Left lobe of liver (tissue), 2 donors: ENCODE measurements at regions not wholly inside any gene's neighbourhood (a gene's known extent, or its start where the extent isn't known, plus 50 kb on each side); places are given as distances from the start of the nearest gene placed in this dataset.
A peak's percentile ranks its signal among the peaks of the same experiment; 100 is the strongest.
"Not testable (repeated sequence)": the region's sequence is repeated elsewhere in the genome, so short reads cannot be mapped to it uniquely, and the experiment has no call there.

ENCODE experiments used
- ATAC-seq: fragments of 200-7000 bp; cut with Tn5 transposase; one replicate; pipeline ENCODE4 v1.9.1; 2020; ENCODE audit warnings: mild to moderate bottlenecking, moderate library complexity
- DNase-seq: peaks from one replicate; pipeline ENCODE4 v3.0.0-alpha.2; 2020; ENCODE audit warnings: low spot score
- donor health status: DM: no; HTN: no; CAD: no; lungs with moderate emphysema.
- donor health status: DM: no; HTN: yes; CAD: no.

DNA sequence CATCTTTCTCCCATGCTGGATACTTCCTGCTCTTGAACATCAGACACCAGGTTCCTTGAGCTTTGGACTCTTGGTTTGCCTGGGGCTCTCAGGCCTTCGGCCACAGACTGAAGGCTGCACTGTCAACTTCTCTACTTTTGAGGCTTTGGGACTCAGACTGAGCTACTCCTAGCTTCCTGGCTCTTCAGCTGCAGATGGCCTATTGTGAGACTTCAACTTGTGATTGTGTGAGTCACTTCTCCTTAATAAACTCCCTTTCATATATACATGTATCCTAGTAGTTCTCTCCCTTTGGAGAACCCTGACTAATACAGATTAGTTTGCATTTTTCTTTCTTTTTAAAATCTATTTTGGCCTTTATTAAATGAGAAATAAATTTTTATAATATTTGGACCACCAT lies 276.2 kb upstream of the SEMA3C start:
- ATAC-seq = no peak
- no peak for DNase-seq

DNA sequence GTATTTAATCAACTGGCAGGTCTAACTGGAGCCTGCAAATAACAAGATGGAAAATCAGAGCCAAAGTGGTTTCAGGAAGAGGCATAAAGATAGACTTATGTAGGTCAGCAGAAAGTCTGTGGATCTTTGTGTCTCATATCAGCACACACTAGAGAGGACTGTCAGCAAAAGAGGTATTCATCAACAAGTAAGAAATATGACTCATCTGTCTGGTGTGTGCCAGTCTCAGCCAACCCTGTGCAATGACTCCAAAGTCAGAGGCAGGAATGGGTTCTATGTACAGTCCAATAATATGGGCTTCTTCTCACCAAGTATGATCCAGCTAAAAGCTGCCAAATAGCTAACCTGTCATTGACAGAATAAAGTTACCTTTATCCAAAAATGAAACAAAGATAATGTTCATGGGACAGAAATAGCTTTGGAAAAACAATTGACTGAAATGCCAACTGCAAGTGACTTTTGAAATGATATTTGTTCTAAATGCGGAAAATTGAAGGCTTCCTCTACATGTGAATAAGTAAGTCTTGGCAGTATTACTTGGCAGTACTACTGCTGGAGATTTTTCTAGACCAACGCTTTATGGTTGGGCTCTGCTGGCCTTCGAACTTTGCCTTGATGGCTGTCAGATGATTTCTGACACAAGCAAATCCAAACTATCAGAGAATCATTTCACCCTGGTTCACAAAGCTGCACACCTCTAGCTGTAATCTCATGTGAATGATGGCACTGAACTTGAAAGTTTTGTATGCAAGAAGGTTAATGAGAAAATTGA lies 272.3 kb upstream of the SEMA3C start:
- DNase-seq = no peak

DNA sequence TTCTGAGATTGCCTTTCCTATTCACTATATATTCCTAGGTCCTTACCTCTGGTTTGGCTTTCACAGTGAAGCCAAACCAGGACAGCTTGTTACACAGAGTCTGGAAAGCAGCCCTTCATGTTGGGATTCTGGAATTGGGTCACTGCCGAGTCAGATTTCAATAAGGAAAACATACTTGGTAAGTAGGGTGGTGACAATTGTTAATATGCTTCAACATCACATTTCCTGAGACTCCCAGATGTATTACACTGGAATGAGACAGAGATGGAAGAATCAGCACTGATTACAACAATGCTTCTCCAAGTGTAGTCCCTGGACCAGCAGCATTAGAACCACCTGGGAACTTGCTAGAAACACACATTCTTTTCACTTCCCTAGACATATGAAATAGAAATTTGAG lies 268.9 kb upstream of the SEMA3C start:
- DNase-seq (no peak), ATAC-seq (no peak)

More for the DNA sequence above, 272.3 kb upstream of the SEMA3C start:
- no peak for ATAC-seq

DNA sequence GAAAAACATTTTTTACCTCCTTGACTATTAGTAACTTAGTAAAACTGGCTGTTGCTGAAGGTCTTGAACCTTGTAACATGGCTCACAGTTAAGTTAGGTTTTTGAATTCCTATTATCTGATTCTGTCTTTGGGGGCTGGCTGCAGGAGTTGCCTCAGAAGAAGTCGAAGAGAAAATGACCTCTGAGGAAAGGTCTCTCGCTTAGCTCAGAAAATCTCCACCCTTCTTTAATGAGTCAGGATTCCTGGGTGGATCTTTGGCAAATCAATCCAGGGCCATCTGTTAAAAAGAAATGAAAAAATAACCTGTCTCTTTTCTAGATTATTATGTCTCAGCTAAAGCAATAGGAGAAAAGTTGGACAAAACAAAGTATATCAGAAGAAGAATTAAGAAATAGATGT lies 267.8 kb upstream of the SEMA3C start:
- DNase-seq = no peak
- no peak for ATAC-seq

GRCh38 chr7:81185072-81185471 lies 266.2 kb upstream of the SEMA3C start:
- DNase-seq = no peak
- no peak for ATAC-seq

GRCh38 chr7:81183326-81183725 lies 264.5 kb upstream of the SEMA3C start:
- DNase-seq = no peak
- no peak for ATAC-seq

GRCh38 chr7:81182056-81182455 lies 263.2 kb upstream of the SEMA3C start:
- not testable (repeated sequence) for DNase-seq, ATAC-seq

- DNase-seq = no peak
- ATAC-seq = no peak
Observed at GRCh38 chr7:81181066-81181465, 262.2 kb upstream of the SEMA3C start.

GRCh38 chr7:81180573-81180972 lies 261.7 kb upstream of the SEMA3C start:
- DNase-seq = no peak
- ATAC-seq = no peak

- ATAC-seq (no peak), DNase-seq (no peak)
Observed at GRCh38 chr7:81175275-81175940, 256.6 kb upstream of the SEMA3C start.

DNA sequence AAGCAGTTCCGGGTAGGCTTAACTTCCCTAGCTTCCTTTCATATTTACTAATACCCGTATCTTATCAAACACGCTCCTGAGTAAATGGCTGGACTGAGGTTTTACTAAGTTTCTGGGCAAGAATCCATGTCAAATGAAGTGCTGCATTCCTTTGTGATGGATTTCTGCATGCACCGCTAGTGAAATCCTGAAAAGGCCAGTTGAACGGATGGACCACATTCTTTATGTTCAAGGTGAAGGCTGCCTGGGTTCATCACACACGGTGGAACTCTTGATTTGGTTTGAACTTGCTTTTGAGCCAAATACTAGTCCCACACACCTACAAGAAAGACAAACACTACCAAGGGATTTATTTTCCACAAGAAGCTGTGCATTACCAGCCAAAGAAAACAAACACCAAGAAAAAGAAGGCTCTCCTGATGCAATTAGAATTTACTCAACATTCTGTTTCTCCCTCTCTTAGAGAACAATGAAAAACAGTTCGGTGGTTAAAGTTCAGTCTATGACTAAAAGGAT lies 255.0 kb upstream of the SEMA3C start:
- no peak for ATAC-seq
- DNase-seq = no peak

GRCh38 chr7:81170291-81170690 lies 251.4 kb upstream of the SEMA3C start:
- no peak for ATAC-seq
- DNase-seq = no peak

GRCh38 chr7:81167934-81168333 lies 249.1 kb upstream of the SEMA3C start:
- ATAC-seq (no peak), DNase-seq (no peak)

DNA sequence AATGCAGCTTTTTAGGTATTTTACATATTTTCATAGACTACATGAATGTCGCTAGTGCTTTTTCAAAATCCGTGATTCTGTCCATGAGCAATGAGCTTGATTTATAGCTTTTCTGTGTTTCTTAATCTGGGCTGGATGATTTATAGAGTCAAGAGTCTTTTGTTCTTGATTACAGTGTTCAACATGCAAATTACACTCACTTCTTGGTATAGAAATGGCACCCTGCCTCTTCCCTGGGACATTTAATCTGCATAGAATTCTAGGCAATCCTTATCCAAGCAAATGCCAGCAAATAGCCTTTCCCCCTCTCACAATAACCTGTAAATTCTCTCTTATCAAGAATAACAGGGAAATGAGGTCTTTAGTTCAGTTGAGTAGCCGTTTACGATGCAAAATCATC lies 246.2 kb upstream of the SEMA3C start:
- ATAC-seq (no peak), DNase-seq (no peak)

DNA sequence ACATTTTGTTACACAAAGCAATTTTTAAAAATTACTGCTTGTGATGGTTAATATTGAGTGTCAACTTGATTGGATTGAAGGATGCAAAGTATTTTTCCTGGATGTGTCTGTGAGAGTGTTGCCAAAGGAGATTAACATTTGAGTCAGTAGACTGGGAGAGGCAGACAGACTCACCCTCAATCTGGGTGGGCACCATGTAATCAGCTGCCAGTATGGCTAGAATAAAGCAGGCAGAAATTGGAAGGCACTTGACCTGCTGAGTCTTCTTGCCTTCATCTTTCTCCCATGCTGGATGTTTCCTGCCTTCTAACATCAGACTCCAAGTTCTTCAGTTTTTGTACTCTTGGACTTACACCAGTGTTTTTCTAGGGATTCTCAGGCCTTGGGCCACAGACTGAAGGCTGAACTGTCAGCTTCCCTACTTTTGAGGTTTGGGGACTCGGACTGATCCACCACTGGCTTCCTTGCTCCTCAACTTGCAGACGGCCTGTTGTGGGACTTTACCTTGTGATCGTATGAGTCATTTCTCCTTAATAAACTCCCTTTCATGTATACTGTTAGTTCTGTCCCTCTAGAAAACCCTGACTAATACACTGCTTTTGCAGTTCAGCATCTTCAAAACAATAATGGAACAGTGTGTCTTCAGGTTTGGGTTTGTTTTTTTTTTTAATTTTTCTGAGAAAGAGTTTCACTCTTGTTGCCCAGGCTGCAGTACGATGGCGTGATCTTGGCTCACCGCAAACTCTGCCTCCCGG lies 244.1 kb upstream of the SEMA3C start:
- DNase-seq (no peak), ATAC-seq (no peak)

GRCh38 chr7:81162234-81162633 lies 243.4 kb upstream of the SEMA3C start:
- ATAC-seq (no peak), DNase-seq (no peak)

GRCh38 chr7:81161451-81162075 lies 242.7 kb upstream of the SEMA3C start:
- no peak for DNase-seq
- no peak for ATAC-seq

DNA sequence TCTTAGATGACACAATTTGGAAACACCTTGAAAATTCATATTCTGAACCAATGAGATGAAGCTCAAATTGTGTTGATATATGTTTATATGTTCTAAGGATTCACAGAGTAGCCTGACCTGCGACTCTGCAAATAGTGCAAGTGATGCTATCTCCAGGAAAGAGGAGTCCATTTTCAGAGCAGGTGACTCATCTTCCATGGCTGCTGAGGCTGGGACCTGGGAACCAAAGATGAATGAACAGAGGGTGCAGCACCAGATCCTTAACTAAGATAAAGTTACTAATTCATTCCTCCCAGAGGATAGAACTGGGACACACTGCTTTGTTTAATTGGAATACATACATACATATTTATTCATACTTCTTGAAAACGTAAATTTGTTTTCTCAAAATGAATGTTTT lies 240.6 kb upstream of the SEMA3C start:
- DNase-seq (no peak), ATAC-seq (no peak)

DNA sequence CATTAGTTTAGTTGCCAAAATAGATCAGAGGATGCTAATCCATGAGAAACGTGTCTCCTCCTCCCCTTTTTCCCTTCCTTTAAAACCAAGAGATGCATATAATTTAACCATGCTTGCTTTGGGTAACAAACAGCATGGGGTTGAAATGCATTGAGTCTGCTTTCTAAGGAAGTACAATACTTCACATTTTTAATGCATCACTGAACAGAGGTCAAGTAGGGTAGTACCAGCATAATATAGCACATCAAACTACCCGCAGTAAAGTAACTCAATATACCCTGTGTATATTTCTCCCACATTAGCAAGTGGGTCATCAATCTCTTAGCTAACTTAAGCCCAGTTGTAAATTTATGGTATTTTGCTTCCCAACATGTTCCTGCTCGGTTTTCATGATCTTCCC lies 239.3 kb upstream of the SEMA3C start:
- ATAC-seq = no peak
- DNase-seq = no peak

DNA sequence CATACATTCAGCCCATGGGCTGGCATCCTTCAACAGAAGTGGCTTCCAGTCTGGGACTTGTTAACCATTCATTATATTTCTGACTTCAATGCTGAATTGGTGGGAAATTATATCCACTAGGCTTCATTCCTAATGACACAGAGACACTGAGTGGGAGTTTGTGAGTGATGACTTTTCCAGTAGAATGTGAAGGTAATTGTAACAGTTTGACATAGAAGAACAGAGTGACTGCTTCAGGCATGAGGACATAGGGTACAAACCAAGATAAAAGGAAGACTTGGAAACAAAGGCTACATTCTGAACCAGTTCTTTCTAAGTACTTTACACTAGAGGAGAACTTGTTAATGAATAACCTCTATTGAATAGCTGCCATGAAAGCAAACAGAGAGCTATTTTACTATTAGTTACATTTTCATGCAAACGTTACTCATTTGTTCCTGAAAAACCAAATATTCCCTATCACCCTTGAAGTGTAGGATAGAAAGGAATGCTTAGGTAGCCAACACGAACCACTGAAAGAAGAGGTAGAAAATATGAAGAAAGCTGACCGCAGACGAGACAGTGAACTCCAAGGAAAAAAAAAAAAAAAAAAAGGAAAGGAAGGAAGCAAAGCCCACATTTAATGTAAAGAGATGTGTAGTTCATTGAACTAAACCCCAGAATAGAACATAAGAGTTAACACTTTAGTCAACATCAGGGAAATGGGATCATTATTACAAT lies 237.0 kb upstream of the SEMA3C start:
- no peak for DNase-seq

GRCh38 chr7:81154565-81154964 lies 235.7 kb upstream of the SEMA3C start:
- no peak for ATAC-seq
- no peak for DNase-seq

More for the DNA sequence above, 237.0 kb upstream of the SEMA3C start:
- ATAC-seq = peak; percentile 79
